Rectal smooth muscle tissue (tissue), 1 donor: ENCODE measurements at regions not wholly inside any gene's neighbourhood (a gene's known extent, or its start where the extent isn't known, plus 50 kb on each side); places are given as distances from the start of the nearest gene placed in this dataset.

Experiments used
- H3K27ac ChIP-seq: one replicate; pipeline ENCODE4 v1.7.0; 2013; ENCODE audit warnings: low read depth, low read length, inconsistent platforms
- H3K27me3 ChIP-seq: one replicate; pipeline ENCODE4 v1.7.0; 2013; ENCODE audit warnings: low read length; ENCODE audit not compliant: control insufficient read depth, insufficient read depth
- H3K36me3 ChIP-seq: one replicate; pipeline ENCODE4 v1.7.0; 2013; ENCODE audit warnings: low read length; ENCODE audit not compliant: control insufficient read depth, insufficient read depth
- H3K4me1 ChIP-seq: one replicate; pipeline ENCODE4 v1.7.0; 2013; ENCODE audit warnings: low read length; ENCODE audit not compliant: control insufficient read depth, insufficient read depth
- H3K4me3 ChIP-seq: one replicate; pipeline ENCODE4 v1.7.0; 2013; ENCODE audit warnings: low read length
- H3K9ac ChIP-seq: one replicate; pipeline ENCODE4 v1.7.0; 2013; ENCODE audit warnings: low read length

GRCh38 chr4:110877778-110878370, 255.0 kb upstream of the PITX2 start:
- Histone ChIP-seq H3K36me3 (no peaks in the 10 kb centered on the region), H3K9ac (no peak overlapping the region), H3K27me3 (no peaks in the 10 kb centered on the region), H3K27ac (no peak overlapping the region), H3K4me3 (no peak overlapping the region), H3K4me1 (no peaks in the 10 kb centered on the region)

- H3K9ac ChIP-seq = no peak overlapping the region
- no peaks in the 10 kb centered on the region for H3K4me1 ChIP-seq
- no peak overlapping the region for H3K27ac ChIP-seq
- no peaks in the 10 kb centered on the region for H3K27me3 ChIP-seq
- H3K4me3 ChIP-seq = no peak overlapping the region
- H3K36me3 ChIP-seq = no peaks in the 10 kb centered on the region
Measured at GRCh38 chr4:110878413-110878812, 255.5 kb upstream of the PITX2 start.

GRCh38 chr4:110878956-110879355, 256.1 kb upstream of the PITX2 start:
- Histone ChIP-seq H3K4me1 (no peaks in the 10 kb centered on the region), H3K27me3 (no peaks in the 10 kb centered on the region), H3K36me3 (no peaks in the 10 kb centered on the region), H3K9ac (no peak overlapping the region), H3K27ac (no peak overlapping the region), H3K4me3 (no peak overlapping the region)

- no peaks in the 10 kb centered on the region for H3K27me3 ChIP-seq
- H3K4me1 ChIP-seq = no peaks in the 10 kb centered on the region
- H3K27ac ChIP-seq = no peak overlapping the region
- H3K4me3 ChIP-seq = no peak overlapping the region
- H3K9ac ChIP-seq = no peak overlapping the region
- no peaks in the 10 kb centered on the region for H3K36me3 ChIP-seq
Measured at GRCh38 chr4:110886270-110886669, 263.4 kb upstream of the PITX2 start.

GRCh38 chr4:110886856-110887255, 264.0 kb upstream of the PITX2 start:
- no peak overlapping the region for H3K4me3 ChIP-seq
- H3K27me3 ChIP-seq = no peaks in the 10 kb centered on the region
- no peak overlapping the region for H3K27ac ChIP-seq
- no peak overlapping the region for H3K9ac ChIP-seq
- no peaks in the 10 kb centered on the region for H3K4me1 ChIP-seq
- H3K36me3 ChIP-seq = no peaks in the 10 kb centered on the region

- H3K4me1 ChIP-seq = no peaks in the 10 kb centered on the region
Measured at GRCh38 chr4:110897784-110898183, 274.9 kb upstream of the PITX2 start.

GRCh38 chr4:110898290-110898689, 275.4 kb upstream of the PITX2 start:
- H3K4me3 ChIP-seq = no peak overlapping the region

More at GRCh38 chr4:110897784-110898183, 274.9 kb upstream of the PITX2 start:
- no peak overlapping the region for H3K27ac ChIP-seq
- H3K27me3 ChIP-seq = no peaks in the 10 kb centered on the region
- no peak overlapping the region for H3K4me3 ChIP-seq
- H3K36me3 ChIP-seq = no peaks in the 10 kb centered on the region
- H3K9ac ChIP-seq = no peak overlapping the region

GRCh38 chr4:110900213-110900769, 277.4 kb upstream of the PITX2 start:
- no peaks in the 10 kb centered on the region for H3K36me3 ChIP-seq
- H3K9ac ChIP-seq = no peak overlapping the region
- no peaks in the 10 kb centered on the region for H3K4me1 ChIP-seq
- H3K27ac ChIP-seq = no peak overlapping the region
- H3K4me3 ChIP-seq = no peak overlapping the region
- no peaks in the 10 kb centered on the region for H3K27me3 ChIP-seq

More at GRCh38 chr4:110898290-110898689, 275.4 kb upstream of the PITX2 start:
- Histone ChIP-seq H3K9ac (no peak overlapping the region), H3K4me1 (no peaks in the 10 kb centered on the region), H3K36me3 (no peaks in the 10 kb centered on the region), H3K27ac (no peak overlapping the region), H3K27me3 (no peaks in the 10 kb centered on the region)

GRCh38 chr4:110902500-110902899, 279.6 kb upstream of the PITX2 start:
- Histone ChIP-seq H3K27ac (no peak overlapping the region), H3K9ac (no peak overlapping the region), H3K4me3 (no peak overlapping the region), H3K36me3 (no peaks in the 10 kb centered on the region), H3K27me3 (no peaks in the 10 kb centered on the region), H3K4me1 (no peaks in the 10 kb centered on the region)

- Histone ChIP-seq H3K27ac (no peak overlapping the region), H3K27me3 (no peaks in the 10 kb centered on the region), H3K4me3 (no peak overlapping the region), H3K9ac (no peak overlapping the region), H3K4me1 (no peaks in the 10 kb centered on the region), H3K36me3 (no peaks in the 10 kb centered on the region)
Measured at GRCh38 chr4:110904435-110905065, 281.7 kb upstream of the PITX2 start.

- Histone ChIP-seq H3K4me3 (no peak overlapping the region), H3K36me3 (no peaks in the 10 kb centered on the region), H3K4me1 (no peaks in the 10 kb centered on the region), H3K27ac (no peak overlapping the region), H3K9ac (no peak overlapping the region), H3K27me3 (no peaks in the 10 kb centered on the region)
Measured at GRCh38 chr4:110905367-110905766, 282.5 kb upstream of the PITX2 start.

- H3K9ac ChIP-seq = no peak overlapping the region
- H3K27ac ChIP-seq = no peak overlapping the region
- no peak overlapping the region for H3K4me3 ChIP-seq
- no peaks in the 10 kb centered on the region for H3K4me1 ChIP-seq
- H3K36me3 ChIP-seq = no peaks in the 10 kb centered on the region
- H3K27me3 ChIP-seq = no peaks in the 10 kb centered on the region
Measured at GRCh38 chr4:110907801-110908313, 285.0 kb upstream of the PITX2 start.

GRCh38 chr4:110914791-110915190, 291.9 kb upstream of the PITX2 start:
- Histone ChIP-seq H3K27ac (no peak overlapping the region), H3K9ac (no peak overlapping the region), H3K4me3 (no peak overlapping the region), H3K36me3 (no peaks in the 10 kb centered on the region), H3K27me3 (no peaks in the 10 kb centered on the region), H3K4me1 (no peaks in the 10 kb centered on the region)
